NB4 (cell line): ENCODE measurements at regions not wholly inside any gene's neighbourhood (a gene's known extent, or its start where the extent isn't known, plus 50 kb on each side); places are given as distances from the start of the nearest gene placed in this dataset.

Source experiments
- DNase-seq: peaks from one replicate; pipeline ENCODE4 v3.0.0; 2010; ENCODE audit warnings: low read depth
- H3K4me3 ChIP-seq: one replicate; pipeline ENCODE4 v1.5.1; 2011; ENCODE audit warnings: mild to moderate bottlenecking, low read depth, low read length, moderate library complexity
- MYC ChIP-seq: IDR thresholded peaks from 2 replicates; pipeline ENCODE4 v1.6.1; 2011; ENCODE audit warnings: low read depth, low read length
- POLR2A ChIP-seq: IDR thresholded peaks from 2 replicates; pipeline ENCODE4 v1.6.1; 2011; ENCODE audit warnings: mild to moderate bottlenecking; ENCODE audit not compliant: insufficient read length; ENCODE audit errors: extremely low read depth
- TF ChIP-seq, protein P1 (sequence below): IDR thresholded peaks from one replicate; pipeline ENCODE4 v1.5.1; 2012; ENCODE audit warnings: low read depth, low read length
- TF ChIP-seq, protein P2 (sequence below): IDR thresholded peaks from 2 replicates; pipeline ENCODE4 v1.6.1; 2011; ENCODE audit warnings: low read depth, low read length

DNA sequence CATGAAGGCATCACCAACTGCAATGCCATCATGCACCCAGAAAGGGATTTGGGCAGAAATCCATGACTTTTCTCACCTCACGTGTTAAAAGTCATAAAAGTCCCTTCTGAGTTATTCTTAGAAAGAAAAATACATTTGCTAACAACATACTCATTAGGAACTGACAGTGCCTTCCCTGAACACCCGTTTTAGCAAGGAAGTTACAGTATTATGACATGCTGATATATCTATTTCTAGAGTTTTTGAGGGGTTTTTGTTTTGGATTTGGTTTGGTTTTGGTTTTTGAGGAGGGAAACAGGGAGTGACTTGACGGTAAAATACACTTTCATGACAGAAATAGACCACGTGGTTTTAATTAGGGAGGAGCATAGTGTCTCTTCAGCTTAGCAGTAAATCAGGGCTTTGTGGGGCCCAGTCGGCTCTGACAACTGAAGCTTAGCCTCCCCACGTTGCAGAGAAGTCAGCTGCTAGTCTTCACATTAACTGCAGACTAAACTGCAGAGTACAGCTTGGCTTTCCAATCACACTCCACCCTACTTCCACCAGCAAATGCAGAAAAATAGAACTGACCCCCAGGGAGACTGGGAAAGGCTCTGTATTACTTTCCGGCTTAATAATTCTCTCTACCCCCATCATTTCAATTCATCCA lies 141.4 kb downstream of the FAM124B start:
- TF ChIP-seq, protein P1, sequence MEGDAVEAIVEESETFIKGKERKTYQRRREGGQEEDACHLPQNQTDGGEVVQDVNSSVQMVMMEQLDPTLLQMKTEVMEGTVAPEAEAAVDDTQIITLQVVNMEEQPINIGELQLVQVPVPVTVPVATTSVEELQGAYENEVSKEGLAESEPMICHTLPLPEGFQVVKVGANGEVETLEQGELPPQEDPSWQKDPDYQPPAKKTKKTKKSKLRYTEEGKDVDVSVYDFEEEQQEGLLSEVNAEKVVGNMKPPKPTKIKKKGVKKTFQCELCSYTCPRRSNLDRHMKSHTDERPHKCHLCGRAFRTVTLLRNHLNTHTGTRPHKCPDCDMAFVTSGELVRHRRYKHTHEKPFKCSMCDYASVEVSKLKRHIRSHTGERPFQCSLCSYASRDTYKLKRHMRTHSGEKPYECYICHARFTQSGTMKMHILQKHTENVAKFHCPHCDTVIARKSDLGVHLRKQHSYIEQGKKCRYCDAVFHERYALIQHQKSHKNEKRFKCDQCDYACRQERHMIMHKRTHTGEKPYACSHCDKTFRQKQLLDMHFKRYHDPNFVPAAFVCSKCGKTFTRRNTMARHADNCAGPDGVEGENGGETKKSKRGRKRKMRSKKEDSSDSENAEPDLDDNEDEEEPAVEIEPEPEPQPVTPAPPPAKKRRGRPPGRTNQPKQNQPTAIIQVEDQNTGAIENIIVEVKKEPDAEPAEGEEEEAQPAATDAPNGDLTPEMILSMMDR: no peak
- TF ChIP-seq POLR2A (no peak), MYC (no peak)
- TF ChIP-seq, protein P2, sequence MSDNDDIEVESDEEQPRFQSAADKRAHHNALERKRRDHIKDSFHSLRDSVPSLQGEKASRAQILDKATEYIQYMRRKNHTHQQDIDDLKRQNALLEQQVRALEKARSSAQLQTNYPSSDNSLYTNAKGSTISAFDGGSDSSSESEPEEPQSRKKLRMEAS: 0 out of 2 replicates have a peak, but pooled peaks have one; percentile 9
- DNase-seq: no peak
- no peak overlapping the region for H3K4me3 ChIP-seq

DNA sequence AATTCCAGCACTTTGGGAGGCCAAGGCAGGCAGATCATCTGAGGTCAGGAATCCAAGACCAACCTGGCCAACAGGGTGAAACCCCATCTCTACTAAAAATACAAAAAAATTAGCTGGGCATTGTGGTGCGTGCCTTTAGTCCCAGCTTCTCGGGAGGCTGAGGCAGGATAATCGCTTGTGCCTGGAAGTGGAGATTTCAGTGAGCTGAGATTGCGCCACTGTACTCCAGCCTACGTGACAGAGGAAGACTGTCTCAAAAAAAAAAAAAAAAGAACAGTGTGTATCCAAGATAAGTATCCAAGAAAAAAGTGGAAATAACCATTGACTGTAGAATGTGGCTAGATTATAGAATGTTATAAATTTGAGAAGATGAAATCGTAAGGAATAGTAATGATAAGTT lies 142.1 kb downstream of the FAM124B start:
- TF ChIP-seq POLR2A: no peak
- TF ChIP-seq, protein P1: no peak
- TF ChIP-seq, protein P2: no peak
- no peak for TF ChIP-seq MYC
- no peak overlapping the region for H3K4me3 ChIP-seq
- DNase-seq: no peak

DNA sequence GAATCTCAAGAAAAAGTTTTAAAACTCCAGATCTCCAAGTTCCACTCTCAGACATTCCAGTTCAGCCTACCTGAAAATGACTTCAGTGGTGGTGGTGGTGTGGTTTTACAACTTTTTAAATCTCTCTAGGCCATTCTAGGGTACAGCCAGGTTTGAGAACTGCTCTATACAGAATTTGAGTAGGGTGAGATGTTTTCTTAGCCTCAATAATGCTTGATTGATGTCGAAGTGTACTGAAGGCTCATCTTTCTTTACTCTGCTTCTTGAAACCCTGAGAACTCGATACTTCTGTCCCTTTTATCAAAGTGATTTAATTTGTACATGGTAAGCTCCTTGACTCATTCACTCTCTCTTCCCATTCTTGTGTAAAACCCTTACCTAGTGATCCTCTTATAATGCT lies 143.8 kb downstream of the FAM124B start:
- DNase-seq: no peak
- H3K4me3 ChIP-seq: no peak overlapping the region
- TF ChIP-seq, protein P2: no peak
- TF ChIP-seq MYC (no peak), POLR2A (no peak)
- TF ChIP-seq, protein P1: no peak

DNA sequence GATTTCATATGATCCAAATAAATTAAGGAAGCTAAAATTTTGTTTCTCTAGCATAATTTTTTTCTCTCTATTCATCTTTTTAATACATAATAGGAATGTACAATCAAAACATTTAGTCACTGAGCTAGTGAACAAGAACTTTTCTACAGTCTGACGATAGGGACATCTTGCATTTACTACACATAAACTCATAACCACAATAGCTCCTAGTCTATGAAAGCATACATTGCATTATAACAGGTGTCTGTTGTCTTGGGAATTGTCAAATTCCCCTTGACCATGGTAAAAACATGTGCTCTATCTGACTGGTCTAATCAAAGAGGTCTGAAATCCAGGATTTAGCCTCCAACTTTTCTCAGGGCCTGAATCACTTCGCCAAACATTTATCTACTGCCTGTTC lies 144.8 kb downstream of the FAM124B start:
- no peak overlapping the region for H3K4me3 ChIP-seq
- DNase-seq: no peak
- TF ChIP-seq, protein P1: no peak
- no peak for TF ChIP-seq MYC
- TF ChIP-seq, protein P2: no peak
- TF ChIP-seq POLR2A: no peak

DNA sequence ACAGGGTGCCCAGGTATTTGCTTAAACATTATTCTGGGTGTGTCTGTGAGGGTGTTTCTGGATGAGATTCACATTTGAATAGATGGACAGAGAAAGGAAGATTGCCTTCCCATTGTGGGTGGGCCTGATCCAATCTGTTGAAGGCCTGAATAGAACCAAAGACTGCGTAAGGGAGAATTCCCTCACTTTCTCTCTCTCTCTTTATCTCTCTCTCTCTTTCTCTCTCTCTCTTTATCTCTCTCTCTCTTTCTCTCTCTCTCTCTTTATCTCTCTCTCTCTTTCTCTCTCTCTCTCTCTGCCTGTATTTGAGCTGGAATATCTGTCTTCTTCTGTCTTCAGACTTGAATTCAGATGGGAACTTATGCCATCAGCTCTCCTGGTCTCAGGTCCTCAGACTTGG lies 148.4 kb downstream of the FAM124B start:
- TF ChIP-seq, protein P2: no peak
- TF ChIP-seq, protein P1: no peak
- TF ChIP-seq POLR2A (no peak), MYC (no peak)
- DNase-seq: no peak
- H3K4me3 ChIP-seq: no peak overlapping the region

DNA sequence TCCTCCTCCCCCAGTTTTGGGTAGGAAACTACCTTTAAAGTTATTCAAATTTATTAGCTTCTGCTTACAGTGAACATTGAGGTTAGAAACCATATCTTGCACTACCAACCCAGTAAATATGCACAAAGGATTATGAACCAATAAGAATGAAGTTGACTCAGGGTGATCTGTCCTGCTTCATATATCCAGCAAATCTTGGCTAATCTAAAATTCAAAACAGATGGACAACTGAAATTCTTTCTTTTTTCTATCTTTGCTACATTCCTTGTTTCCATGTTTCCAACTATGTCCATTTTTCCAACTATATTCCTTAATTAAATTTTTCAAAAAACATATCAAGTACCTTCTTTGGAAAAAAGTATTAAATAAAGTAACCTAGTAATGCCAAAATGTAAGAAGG lies 149.3 kb downstream of the FAM124B start:
- no peak for TF ChIP-seq POLR2A
- no peak for TF ChIP-seq MYC
- TF ChIP-seq, protein P2: no peak
- TF ChIP-seq, protein P1: no peak
- no peak overlapping the region for H3K4me3 ChIP-seq
- DNase-seq: no peak
